Esophagus squamous epithelium (tissue), 5 donors: ENCODE measurements at regions not wholly inside any gene's neighbourhood (a gene's known extent, or its start where the extent isn't known, plus 50 kb on each side); places are given as distances from the start of the nearest gene placed in this dataset.

Experiments
- DNase-seq: peaks from one replicate; lab custom pipeline; 2025; lab: John Stamatoyannopoulos, UW
- H3K27ac ChIP-seq, 4 donors: fragments of 200-600 bp; sonication (generic); one replicate each; pipeline ENCODE4 v1.5.1; 2016 to 2019; ENCODE audit warnings: mild to moderate bottlenecking in 1 of 4
- H3K27me3 ChIP-seq, 4 donors: fragments of 200-600 bp; sonication (generic); 1 replicate in 3 of 4; 2 replicates in 1 of 4; pipeline versions ENCODE4 v1.5.1 to v1.6.0; 2017 to 2021; ENCODE audit warnings: antibody characterized with exemption in 1 of 4
- H3K36me3 ChIP-seq, 3 donors: fragments of 200-600 bp; sonication (generic); one replicate each; pipeline ENCODE4 v1.5.1; 2016 to 2019
- H3K4me1 ChIP-seq, 3 donors: fragments of 200-600 bp; sonication (generic); one replicate each; pipeline ENCODE4 v1.5.1; 2017 to 2019
- H3K4me3 ChIP-seq, 4 donors: fragments of 200-600 bp; sonication (generic); 1 replicate in 3 of 4; 2 replicates in 1 of 4; pipeline ENCODE4 v1.5.1; 2016 to 2019; ENCODE audit warnings: mild to moderate bottlenecking in 2 of 4, moderate library complexity in 1 of 4
- H3K9me3 ChIP-seq, 3 donors: fragments of 200-600 bp; sonication (generic); one replicate each; pipeline ENCODE4 v1.5.1; 2016 to 2019
- POLR2A ChIP-seq, 4 donors: fragments of 450-650 bp; IDR thresholded peaks; one replicate each; pipeline ENCODE4 v1.6.1; 2017; ENCODE audit warnings: antibody characterized with exemption in 4 of 4, mild to moderate bottlenecking in 4 of 4, moderate library complexity in 3 of 4
- WGBS, 2 donors: methylation state at CpG; one replicate each; pipeline ENCODE4 v1.1.5; 2018; 5-methylcytosine and 5-hydroxymethylcytosine counted together
- intact Hi-C: fragments of 100-400 bp; cut with DNase I; formaldehyde crosslinking; loops from one replicate; pipeline ENCODE4 v1.15.0; 2022
- TF ChIP-seq, protein P1 (sequence below), 6 experiments: fragments of 450-650 bp in 4 of 6; fragments of 200-600 bp in 2 of 6; sonication (generic) in 2 of 6; IDR thresholded peaks; one replicate each; pipeline ENCODE4 v1.5.1; 2016 to 2019; ENCODE audit warnings: antibody characterized with exemption in 6 of 6, mild to moderate bottlenecking in 4 of 6, moderate library complexity in 4 of 6
- donor health status: DM: yes; HTN: yes; CAD: no.

- Histone ChIP-seq H3K36me3 (no peaks in the 10 kb centered on the region), H3K27ac (no peak overlapping the region), H3K4me3 (no peak overlapping the region), H3K4me1 (peaks cover 0 to 5% (median 0%) of the 10 kb centered on the region in 3 donors), H3K27me3 (no peaks in the 10 kb centered on the region), H3K9me3 (no peaks in the 10 kb centered on the region)
- no peak for DNase-seq
- WGBS, 2 donors, result 90 to 100% methylated on average over 2 of the region's 2 CpGs
- intact Hi-C loops, result no loop called here
- TF ChIP-seq, protein P1, sequence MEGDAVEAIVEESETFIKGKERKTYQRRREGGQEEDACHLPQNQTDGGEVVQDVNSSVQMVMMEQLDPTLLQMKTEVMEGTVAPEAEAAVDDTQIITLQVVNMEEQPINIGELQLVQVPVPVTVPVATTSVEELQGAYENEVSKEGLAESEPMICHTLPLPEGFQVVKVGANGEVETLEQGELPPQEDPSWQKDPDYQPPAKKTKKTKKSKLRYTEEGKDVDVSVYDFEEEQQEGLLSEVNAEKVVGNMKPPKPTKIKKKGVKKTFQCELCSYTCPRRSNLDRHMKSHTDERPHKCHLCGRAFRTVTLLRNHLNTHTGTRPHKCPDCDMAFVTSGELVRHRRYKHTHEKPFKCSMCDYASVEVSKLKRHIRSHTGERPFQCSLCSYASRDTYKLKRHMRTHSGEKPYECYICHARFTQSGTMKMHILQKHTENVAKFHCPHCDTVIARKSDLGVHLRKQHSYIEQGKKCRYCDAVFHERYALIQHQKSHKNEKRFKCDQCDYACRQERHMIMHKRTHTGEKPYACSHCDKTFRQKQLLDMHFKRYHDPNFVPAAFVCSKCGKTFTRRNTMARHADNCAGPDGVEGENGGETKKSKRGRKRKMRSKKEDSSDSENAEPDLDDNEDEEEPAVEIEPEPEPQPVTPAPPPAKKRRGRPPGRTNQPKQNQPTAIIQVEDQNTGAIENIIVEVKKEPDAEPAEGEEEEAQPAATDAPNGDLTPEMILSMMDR (IDR thresholded peaks at IDR 0.05), result peak in 3 of 6 experiments; percentile 25 to 49 (median 38)
- TF ChIP-seq POLR2A (IDR thresholded peaks at IDR 0.05), result no peak
Observed at GRCh38 chr9:79233542-79233941, 338.2 kb upstream of the TLE4 start.

DNA sequence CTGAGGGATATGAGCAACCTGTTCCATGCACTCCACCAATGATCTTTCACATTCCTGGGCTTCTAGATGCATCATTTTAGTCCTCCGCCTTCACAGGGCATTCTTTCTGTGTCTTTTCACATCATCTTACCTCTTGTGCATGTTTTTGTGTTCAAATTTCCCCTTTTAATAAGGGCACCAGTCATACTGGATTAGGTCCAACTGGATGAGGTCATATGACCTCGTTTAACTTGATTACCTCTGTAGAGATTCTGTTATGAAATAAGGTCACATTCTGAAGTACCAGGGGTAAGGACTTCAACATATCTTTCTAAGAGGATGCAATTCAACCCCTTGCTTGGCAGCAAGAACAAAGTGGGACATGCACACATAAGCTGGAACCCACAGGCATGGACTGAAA lies 335.3 kb upstream of the TLE4 start:
- no peak overlapping the region for H3K27ac ChIP-seq
- no peaks in the 10 kb centered on the region for H3K9me3 ChIP-seq
- DNase-seq, result no peak
- H3K36me3 ChIP-seq, result no peaks in the 10 kb centered on the region
- H3K4me3 ChIP-seq, result no peak overlapping the region
- TF ChIP-seq POLR2A (IDR thresholded peaks at IDR 0.05), result no peak
- TF ChIP-seq, protein P1 (IDR thresholded peaks at IDR 0.05), result no peak
- H3K27me3 ChIP-seq, result no peaks in the 10 kb centered on the region
- WGBS, 2 donors, result 43 to 62% methylated on average over 2 of the region's 2 CpGs
- H3K4me1 ChIP-seq, result peaks cover 0 to 5% (median 0%) of the 10 kb centered on the region in 3 donors
- intact Hi-C loops, result no loop called here

DNA sequence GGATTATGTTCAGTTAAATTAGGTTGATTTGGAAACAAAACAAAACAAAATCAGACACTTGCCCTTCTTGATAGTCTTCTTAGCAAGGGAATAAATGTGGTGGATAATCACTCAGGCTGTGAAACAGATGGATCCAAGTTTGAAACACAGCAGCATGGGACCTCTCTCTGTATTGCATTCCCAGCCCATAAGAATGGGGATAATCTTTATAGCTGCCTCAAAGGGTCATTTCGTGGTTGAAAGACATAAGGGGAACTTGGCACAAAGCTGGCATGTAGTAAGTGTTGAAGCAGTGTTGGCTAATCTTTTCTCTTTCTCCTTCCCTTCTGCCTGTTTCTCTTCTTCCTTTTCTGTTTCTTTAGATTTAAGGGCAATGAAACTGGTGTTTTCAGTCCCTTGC lies 333.9 kb upstream of the TLE4 start:
- no peak for TF ChIP-seq POLR2A (IDR thresholded peaks at IDR 0.05)
- TF ChIP-seq, protein P1 (IDR thresholded peaks at IDR 0.05), result no peak
- no peak for DNase-seq
- H3K27ac ChIP-seq, result no peak overlapping the region
- no peaks in the 10 kb centered on the region for H3K36me3 ChIP-seq
- H3K4me1 ChIP-seq, result peaks cover 0 to 5% (median 0%) of the 10 kb centered on the region in 3 donors
- intact Hi-C loops, result no loop called here
- no peak overlapping the region for H3K4me3 ChIP-seq
- 55 to 58% methylated on average over 1 of the region's 1 CpG for WGBS, 2 donors
- H3K9me3 ChIP-seq, result no peaks in the 10 kb centered on the region
- no peaks in the 10 kb centered on the region for H3K27me3 ChIP-seq

- TF ChIP-seq, protein P1 (IDR thresholded peaks at IDR 0.05), result no peak
- no peak for TF ChIP-seq POLR2A (IDR thresholded peaks at IDR 0.05)
- Histone ChIP-seq H3K9me3 (no peaks in the 10 kb centered on the region), H3K36me3 (no peaks in the 10 kb centered on the region), H3K4me1 (no peaks in the 10 kb centered on the region), H3K27ac (no peak overlapping the region), H3K27me3 (no peaks in the 10 kb centered on the region), H3K4me3 (no peak overlapping the region)
- 84 to 89% methylated on average over 3 of the region's 3 CpGs for WGBS, 2 donors
- intact Hi-C loops, result no loop called here
- DNase-seq, result no peak
Observed at GRCh38 chr9:79240774-79241173, 331.0 kb upstream of the TLE4 start.

DNA sequence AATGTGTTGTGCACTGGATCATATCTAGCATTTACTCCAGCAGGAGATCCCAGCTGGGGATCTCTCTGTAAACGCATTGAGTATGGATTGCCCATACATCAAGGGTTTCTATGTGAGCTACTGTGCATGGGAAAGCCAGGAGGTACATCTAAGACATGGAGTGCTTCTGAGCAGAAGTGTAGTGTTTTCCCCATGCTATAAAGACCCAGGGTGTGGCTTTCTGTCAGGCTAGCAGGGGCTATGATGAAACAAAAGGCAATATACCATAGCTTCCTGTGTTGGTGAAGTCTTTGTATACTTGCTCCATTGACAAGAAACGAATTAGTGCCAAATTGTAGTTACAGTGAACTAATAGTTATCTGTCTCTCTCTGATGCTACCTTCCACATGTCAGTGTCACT lies 329.3 kb upstream of the TLE4 start:
- H3K27me3 ChIP-seq, result no peaks in the 10 kb centered on the region
- H3K36me3 ChIP-seq, result no peaks in the 10 kb centered on the region
- H3K9me3 ChIP-seq, result no peaks in the 10 kb centered on the region
- intact Hi-C loops, result no loop called here
- TF ChIP-seq POLR2A (IDR thresholded peaks at IDR 0.05), result no peak
- TF ChIP-seq, protein P1 (IDR thresholded peaks at IDR 0.05), result no peak
- no peak overlapping the region for H3K4me3 ChIP-seq
- no peak overlapping the region for H3K27ac ChIP-seq
- 67 to 72% methylated on average over 1 to 2 of the region's 2 CpGs for WGBS, 2 donors
- DNase-seq, result no peak
- no peaks in the 10 kb centered on the region for H3K4me1 ChIP-seq
